Stimulated activated CD8-positive, alpha-beta memory T cell treated with anti-CD3 and anti-CD28 coated beads, Interleukin-7, amount 100 ng/mL, for 1 hour (primary cell): ENCODE measurements at regions not wholly inside any gene's neighbourhood (a gene's known extent, or its start where the extent isn't known, plus 50 kb on each side); places are given as distances from the start of the nearest gene placed in this dataset.
"Not testable (repeated sequence)": the region's sequence is repeated elsewhere in the genome, so short reads cannot be mapped to it uniquely, and the experiment has no call there.

Experiments
- DNase-seq, 2 donors: peaks; one replicate each; pipeline ENCODE4 v3.0.0-alpha.2; 2020; ENCODE audit warnings: low read depth in 2 of 2

DNA sequence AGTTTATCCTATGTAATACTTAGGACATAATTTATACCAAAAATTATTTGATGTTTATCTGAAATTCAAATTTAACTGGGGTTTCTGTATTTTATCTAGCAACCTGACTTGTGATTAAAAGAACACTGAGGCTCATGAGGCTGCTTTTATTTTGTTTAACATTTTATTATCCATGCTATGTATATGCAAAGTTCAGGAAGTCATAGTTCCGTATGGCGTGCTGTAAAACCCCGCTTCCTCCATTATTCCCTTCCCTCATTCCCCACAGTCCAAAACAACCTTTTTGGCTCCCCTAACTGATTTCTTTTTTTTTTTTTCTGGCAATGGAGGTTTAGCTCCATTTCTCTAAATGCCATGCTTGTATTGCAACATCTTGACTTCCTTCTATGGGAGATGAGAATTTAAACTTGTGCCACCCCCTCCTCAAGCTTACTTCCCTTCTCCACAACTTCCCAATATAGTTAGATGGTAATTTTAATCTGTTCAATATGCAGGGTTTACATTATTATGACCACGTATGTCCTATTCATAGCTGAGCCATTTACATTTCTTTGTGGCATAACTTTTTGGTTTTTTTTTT is 138.0 kb upstream of the DNAH14 start:
- DNase-seq: no peak

- DNase-seq: no peak
Observed at GRCh38 chr1:224795591-224795990, 133.9 kb upstream of the DNAH14 start.

DNA sequence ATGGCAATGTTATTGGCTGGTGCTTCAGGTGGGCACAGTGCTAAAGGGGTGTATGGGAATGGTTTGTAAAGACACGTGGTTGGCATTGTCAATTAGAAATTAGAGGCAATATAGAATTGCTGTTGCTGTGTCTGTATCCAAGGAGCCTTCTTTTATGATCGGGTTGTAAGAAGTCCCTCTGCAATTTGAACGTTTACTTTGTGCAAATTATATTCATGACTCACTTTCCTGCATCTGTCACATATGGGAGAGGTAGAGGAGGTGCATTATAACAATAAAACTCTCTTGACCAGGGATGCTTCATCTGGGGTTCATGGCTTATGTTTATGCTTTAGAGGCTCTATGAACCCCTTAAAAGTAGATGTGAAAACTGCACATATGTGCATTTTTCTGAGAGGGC is 130.4 kb upstream of the DNAH14 start:
- no peak for DNase-seq

DNA sequence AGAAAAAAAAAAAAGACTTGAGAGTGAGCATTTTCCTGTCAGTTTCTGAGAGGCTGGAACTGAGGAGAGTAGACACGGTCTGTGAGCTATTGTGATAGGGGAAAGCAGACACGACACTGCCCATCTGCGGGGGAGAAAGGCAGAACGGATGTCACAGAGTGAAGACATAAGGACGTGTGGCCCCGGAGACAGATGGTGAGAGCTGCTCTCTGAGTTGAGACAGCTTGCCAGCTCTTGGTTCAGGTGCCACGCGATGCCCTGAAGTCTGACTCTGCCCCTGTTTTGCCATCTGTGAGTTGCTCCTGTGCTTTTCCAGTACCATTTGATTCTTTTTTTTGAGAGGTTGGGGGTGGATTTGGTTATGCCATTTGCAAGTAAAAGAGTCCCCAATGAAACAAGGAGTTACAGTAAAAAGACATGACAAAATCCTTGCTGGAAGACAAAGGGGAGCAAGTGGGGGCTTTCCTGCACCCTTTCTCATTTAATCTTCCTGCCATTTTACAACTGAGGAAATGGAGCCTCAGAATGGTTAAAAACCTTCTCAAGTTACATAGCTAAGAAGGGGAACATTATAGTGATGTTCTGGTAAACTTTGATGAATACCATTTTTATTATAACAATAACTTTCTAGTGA is 128.9 kb upstream of the DNAH14 start:
- DNase-seq: no peak

- DNase-seq: no peak
Observed at GRCh38 chr1:224801844-224802490, 127.5 kb upstream of the DNAH14 start.

DNA sequence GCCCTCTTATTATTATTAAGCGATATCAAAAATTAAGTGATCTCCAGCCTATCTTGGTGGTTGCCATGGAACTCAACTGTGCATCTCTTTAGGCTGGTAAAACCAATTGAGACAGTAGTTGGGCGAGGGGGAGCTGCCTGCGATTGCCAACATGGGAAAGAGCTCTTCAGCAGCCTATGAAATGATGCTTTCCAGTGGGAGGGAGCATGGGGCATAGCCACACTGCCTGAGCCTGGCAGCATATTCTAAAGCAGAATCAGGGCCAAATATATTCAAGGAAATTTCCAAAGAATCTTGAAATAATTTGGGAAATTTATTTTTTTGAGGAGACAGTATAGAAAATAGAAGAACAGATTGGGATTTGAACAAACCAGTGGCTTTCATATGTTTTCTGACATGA is 126.9 kb upstream of the DNAH14 start:
- no peak for DNase-seq

DNA sequence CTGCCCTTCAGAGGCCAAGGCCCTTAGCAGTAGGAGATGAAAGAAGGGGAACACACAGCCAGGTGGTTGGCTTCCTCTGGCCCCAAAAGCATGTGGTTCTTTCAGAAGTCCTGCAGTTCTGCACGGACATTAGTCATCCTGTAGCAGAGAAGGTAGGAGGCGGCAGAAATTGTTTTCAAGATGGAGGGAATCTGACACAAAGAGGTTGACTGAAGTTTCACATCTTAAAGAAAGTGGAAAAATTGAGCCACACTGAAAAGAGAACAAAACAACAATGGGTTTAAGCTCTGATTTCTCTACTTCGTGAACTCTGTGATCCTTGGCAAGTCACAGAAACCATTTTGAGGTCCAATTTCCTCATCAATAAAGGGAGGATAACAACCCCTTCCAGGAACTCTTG is 125.3 kb upstream of the DNAH14 start:
- no peak for DNase-seq

DNA sequence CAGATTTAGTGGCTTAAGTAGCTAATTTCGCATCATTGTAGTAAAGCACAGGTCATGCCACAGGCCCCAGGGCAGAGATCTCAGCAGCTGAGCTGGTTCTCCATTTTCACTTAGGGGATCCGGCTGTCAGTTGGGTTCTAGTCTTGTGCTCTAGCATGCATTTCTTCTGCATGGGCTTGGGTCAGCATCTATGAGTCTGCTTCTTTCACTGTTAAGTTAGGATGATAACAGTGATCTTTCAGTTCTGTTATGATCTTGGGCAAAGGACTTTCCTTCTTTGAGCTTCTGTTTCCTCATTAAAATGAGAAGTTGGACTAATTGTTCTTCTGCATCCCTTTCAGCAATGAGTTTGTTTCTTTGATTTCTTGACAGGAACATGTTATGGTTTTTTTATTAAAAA is 123.6 kb upstream of the DNAH14 start:
- DNase-seq: no peak

DNA sequence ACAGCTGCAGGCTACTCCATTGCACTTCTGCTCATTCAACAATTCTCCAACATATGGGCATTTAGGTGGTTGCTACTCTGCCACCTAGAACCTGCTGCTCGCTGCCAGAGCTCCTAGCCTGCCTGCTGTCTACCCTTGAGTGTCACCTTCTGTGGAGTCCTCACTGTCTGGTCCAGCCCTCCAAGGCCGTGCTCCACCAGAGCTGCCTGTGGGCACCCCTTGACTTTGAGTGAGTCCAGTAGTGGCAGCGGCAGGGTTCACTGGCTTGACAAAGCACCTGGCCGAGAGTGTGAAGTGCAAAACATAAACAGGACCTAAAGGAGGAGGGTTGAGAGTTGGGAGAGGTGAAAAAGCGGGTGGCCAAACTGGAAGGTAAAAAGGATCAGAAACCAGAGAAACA is 120.3 kb upstream of the DNAH14 start:
- no peak for DNase-seq

- no peak for DNase-seq
Observed at GRCh38 chr1:224809613-224810012, 119.9 kb upstream of the DNAH14 start.

- no peak for DNase-seq
Observed at GRCh38 chr1:224811564-224811963, 117.9 kb upstream of the DNAH14 start.

- no peak for DNase-seq
Observed at GRCh38 chr1:224815647-224816046, 113.8 kb upstream of the DNAH14 start.

- no peak for DNase-seq
Observed at GRCh38 chr1:224816062-224816461, 113.4 kb upstream of the DNAH14 start.

DNA sequence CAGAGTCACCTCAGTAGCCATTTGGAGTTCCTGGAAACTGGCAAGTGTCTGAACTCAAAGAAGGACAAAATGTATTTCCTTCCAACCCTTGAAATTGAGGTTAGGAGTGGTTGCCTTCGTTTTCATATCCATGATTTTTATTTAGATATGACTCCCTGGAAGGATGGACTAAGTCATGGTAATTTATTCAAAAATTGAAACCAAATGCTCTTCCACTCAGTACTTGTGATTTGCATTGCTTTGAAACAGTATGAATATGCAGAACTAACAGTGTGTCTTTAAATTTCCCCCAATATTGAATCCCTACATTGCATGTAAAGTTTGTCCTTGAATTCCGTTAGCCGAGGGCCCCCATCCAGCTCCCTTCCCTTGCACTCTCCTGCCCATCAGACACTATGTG is 112.1 kb upstream of the DNAH14 start:
- DNase-seq: no peak

DNA sequence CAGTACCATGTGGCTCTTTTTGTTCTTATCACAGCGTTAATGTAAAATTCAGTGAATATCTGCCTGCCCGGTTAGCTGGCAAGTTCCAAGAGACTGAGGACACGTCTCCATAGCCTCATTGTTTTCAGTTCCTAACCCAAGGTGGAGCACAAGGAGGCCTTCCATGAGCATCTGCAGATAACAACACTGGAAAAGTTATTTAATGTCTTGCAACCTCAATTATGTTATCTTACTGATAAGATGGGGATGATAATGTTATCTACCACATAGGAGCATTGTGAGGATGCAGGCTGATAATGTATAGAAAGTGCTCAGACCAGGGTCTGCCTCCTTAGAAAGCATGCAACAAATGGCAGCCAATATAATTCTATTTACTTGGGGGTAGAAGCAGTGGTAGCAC is 109.6 kb upstream of the DNAH14 start:
- no peak for DNase-seq

DNA sequence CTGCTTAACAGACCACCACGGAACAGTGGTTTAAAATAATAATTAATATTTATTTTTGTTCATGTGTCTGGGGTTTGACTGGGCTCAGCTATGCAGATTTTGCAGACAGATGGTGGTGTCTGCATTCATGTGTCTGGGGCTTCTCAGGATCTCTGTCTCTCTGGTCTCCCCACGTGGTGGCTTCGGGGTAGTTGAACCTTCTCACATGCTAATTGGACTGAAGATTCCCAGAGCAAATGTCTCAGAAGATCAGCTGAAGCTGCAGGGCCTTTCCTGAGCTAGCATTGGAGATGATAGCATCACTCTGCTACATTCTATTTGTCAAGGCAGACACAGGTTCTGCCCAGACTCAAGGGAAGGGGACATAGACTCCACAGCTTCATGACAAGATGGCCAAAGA is 109.1 kb upstream of the DNAH14 start:
- DNase-seq: no peak

- not testable (repeated sequence) for DNase-seq
Observed at GRCh38 chr1:224821751-224822150, 107.7 kb upstream of the DNAH14 start.

GRCh38 chr1:224825525-224826000 is 103.9 kb upstream of the DNAH14 start:
- no peak for DNase-seq

DNA sequence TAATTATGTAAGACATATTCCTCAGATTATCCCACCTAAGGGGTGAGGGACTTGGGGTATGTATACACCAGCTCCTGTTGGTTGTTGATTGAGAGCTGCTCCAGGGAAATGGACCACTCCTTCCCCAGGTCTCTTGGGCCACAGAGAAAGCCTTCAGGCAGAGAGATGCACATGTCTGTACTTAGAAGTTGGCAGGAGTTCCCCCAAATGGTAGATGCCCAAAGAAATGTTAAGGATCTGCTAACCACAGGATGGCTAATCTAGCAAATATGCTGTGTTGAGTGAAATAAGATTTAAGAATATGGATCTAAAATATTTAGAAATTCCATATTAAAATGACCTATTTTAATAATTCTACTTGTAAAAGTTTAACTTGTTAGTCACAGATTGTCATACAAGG is 100.8 kb upstream of the DNAH14 start:
- no peak for DNase-seq

DNA sequence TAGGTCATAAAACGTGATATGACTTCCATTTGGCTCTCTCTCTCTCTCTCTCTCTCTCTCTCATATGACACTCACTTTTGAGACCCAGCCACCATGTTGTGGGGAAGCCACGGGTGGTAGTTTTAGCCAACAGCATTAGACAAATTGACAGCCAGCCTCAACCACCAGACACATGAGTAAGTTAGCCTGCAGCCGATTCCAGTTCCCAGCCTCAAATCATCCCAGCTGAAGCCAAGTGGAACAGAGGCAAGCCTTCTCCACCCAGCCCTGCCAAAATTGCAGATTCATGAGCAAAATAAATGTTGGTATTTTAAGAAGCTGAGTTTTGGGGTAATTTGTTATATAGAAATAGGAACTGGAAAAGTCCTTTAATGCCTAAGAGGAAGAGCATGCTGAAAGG is 98.0 kb upstream of the DNAH14 start:
- no peak for DNase-seq

DNA sequence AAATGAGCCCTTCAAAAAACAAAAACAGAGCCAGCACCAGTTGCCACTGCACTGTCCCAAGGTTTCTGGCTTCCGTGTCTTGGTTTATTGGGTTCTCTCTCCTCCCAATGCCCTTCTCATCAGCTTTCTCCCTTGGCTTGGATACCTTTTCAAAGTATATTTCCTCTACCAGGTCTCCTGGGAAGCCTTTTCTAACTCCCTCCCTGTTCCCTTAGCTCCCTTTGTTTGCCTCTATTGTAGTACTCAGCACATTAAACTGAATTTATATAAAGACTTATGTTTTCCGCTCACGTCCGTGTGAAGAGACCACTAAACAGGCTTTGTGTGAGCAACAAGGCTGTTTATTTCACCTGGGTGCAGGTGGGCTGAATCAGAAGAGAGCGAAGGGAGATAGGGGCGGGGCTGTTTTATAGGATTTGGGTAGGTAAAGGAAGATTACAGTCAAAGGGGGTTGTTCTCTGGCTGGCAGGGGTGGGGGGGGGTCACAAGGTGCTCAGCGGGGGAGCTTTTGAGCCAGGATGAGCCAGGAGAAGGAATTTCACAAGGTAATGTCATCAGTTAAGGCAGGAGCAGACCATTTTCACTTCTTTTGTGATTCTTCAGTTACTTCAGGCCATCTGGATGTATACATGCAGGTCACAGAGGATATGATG is 89.7 kb upstream of the DNAH14 start:
- not testable (repeated sequence) for DNase-seq

DNA sequence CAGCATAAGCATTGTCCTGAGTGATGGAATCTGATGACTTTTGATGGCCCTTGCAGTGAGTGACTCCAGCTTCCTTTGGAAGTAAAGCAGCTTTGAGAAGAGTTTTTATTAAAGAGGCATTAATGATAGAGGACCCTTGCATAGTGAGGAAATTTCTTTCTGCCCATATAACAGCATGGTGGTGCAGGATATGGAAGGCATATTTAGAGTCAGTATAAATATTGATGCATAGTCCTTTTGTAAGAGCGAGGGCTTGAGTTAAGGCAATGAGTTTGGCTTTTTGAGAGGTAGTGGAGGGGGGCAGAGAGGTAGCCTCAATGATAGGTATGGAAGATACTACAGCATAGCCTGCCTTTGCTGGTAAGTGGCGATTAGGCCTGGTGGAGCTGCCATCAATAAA is 87.7 kb upstream of the DNAH14 start:
- DNase-seq: not testable (repeated sequence)
